ENCODE measurements at regions not wholly inside any gene's neighbourhood (a gene's known extent, or its start where the extent isn't known, plus 50 kb on each side); places are given as distances from the start of the nearest gene placed in this dataset.

DNA sequence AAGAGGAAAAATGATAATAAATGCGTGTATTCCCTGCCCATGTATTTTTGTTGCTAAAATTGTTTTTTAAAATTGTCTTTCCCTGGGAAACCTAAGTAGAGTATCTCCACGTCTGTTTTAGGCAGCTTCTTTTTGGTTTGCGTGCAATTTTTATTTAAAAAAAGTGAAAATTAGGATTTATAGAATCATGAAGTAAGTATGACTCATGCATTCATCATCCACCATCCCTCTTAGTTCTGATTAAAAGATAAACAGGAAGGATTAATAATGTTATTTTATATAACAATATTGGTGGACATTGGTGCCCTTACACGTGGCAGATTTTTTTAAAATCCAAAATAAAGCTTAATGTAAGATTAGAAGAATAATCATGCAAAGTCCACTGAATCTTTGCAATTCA is 358.7 kb downstream of the MED10 start:
- TF ChIP-seq, protein P1, sequence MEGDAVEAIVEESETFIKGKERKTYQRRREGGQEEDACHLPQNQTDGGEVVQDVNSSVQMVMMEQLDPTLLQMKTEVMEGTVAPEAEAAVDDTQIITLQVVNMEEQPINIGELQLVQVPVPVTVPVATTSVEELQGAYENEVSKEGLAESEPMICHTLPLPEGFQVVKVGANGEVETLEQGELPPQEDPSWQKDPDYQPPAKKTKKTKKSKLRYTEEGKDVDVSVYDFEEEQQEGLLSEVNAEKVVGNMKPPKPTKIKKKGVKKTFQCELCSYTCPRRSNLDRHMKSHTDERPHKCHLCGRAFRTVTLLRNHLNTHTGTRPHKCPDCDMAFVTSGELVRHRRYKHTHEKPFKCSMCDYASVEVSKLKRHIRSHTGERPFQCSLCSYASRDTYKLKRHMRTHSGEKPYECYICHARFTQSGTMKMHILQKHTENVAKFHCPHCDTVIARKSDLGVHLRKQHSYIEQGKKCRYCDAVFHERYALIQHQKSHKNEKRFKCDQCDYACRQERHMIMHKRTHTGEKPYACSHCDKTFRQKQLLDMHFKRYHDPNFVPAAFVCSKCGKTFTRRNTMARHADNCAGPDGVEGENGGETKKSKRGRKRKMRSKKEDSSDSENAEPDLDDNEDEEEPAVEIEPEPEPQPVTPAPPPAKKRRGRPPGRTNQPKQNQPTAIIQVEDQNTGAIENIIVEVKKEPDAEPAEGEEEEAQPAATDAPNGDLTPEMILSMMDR (IDR thresholded peaks at IDR 0.05; ENCODE audit: borderline replicate concordance, extremely low read depth, low read length, poor library complexity, severe bottlenecking): no peak
- TF ChIP-seq EZH2 (IDR thresholded peaks at IDR 0.05; ENCODE audit: borderline replicate concordance, low read depth, low read length, severe bottlenecking): no peak
